ENCODE measurements at regions not wholly inside any gene's neighbourhood (a gene's known extent, or its start where the extent isn't known, plus 50 kb on each side); places are given as distances from the start of the nearest gene placed in this dataset.
"Not testable (repeated sequence)": the region's sequence is repeated elsewhere in the genome, so short reads cannot be mapped to it uniquely, and the experiment has no call there.

DNA sequence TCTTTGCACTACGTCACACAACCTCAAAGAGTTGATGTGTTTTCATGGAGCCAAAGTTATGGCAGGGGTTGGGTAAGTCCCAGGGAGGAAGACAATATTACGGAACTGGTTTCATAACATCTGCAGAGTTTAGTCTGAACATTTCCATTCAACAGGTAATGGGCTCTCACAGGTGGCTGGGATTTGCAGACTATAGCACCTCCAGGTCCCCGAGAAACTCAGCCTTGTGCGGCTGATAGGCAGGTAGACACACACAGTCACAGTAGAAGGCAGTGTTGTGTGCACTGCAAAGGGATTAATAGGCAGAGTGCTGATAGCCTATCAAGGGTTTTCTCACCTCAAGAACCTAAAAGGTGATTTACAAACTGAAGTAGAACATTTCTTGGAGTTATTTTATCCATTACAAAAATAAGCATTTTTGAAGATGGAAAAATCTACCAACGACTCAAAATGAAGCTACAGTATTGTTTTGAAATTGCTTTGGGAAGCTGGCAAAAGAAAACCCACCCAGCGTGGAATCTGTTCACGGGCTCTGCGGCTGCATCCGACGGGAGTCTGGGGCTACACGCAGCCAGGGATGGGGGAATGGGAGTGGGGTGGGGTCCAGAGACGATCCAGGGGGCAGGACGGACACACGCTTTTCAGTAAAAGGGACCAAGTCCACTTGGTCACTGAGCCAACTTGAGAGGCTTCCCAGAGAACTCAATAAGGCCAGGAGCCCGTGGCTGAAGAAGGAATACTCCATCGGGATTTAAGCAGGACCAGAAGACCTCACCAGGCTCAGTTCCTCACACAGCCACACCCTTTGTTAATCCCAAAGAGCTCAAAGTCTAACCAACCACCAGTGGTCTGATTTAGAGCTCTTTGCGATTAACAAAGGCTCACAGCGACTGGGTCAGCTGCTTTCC, 82.9 kb downstream of the CHRNA1 start:
- no peak for DNase-seq (ENCODE audit: extremely low spot score)
- WGBS: 34% methylated on average over 18 of the region's 18 CpGs
- Histone ChIP-seq H3K4me3 (ENCODE audit: low read depth, low read length) (peak overlapping the region; percentile 94), H3K36me3 (ENCODE audit: insufficient read depth) (no peaks in the 10 kb centered on the region), H3K27ac (ENCODE audit: low read depth) (no peak overlapping the region), H3K4me1 (ENCODE audit: insufficient read depth) (no peaks in the 10 kb centered on the region)

DNA sequence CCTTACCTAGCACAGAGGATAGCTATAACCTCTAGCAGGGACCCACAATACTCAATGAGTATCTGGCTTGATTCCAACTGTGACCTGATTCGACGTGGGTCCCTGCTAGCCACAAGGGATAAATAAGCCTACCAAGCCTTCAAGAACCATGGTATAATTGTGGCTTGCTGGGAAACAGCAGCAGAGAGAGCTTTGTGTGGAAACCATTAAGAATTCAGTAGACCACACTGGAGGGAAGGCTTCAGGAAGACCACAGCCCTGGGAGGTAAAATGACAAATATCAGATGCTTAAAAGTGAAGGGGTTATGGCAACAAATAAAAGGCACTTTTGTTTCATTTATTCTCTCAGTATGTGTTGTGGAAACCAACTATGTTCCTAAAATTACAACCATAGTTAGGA, 82.6 kb upstream of the WIPF1 start:
- no peak for DNase-seq (ENCODE audit: extremely low spot score)
- no peak overlapping the region for H3K27ac ChIP-seq (ENCODE audit: low read depth)
- 57% methylated on average over 2 of the region's 2 CpGs for WGBS
- H3K36me3 ChIP-seq (ENCODE audit: insufficient read depth): peaks cover 2% of the 10 kb centered on the region
- no peaks in the 10 kb centered on the region for H3K4me1 ChIP-seq (ENCODE audit: insufficient read depth)
- H3K4me3 ChIP-seq (ENCODE audit: low read depth, low read length): no peak overlapping the region

DNA sequence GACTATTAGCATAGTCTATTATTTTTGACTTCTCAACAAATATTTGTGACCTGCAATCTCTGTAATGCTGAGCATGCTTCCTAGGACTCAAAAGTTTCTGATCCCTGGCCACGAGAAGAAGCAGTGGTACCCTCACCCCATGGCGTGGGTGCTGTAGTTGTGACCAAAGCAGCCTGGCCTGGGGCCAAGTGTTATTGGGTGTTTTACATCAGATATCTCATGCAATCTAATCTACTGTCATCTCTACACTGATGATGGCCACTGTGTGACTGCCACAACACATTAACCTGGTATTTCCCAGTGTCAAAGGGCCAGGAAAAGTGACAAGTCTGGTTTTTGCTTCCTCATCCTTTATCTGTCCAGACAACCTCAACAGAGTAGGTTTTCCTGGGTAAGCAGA, 80.8 kb upstream of the WIPF1 start:
- Histone ChIP-seq H3K27ac (ENCODE audit: low read depth) (no peak overlapping the region), H3K4me3 (ENCODE audit: low read depth, low read length) (no peak overlapping the region), H3K36me3 (ENCODE audit: insufficient read depth) (peaks cover 2% of the 10 kb centered on the region), H3K4me1 (ENCODE audit: insufficient read depth) (no peaks in the 10 kb centered on the region)
- WGBS: 86% methylated on average over 2 of the region's 2 CpGs
- DNase-seq (ENCODE audit: extremely low spot score): no peak

DNA sequence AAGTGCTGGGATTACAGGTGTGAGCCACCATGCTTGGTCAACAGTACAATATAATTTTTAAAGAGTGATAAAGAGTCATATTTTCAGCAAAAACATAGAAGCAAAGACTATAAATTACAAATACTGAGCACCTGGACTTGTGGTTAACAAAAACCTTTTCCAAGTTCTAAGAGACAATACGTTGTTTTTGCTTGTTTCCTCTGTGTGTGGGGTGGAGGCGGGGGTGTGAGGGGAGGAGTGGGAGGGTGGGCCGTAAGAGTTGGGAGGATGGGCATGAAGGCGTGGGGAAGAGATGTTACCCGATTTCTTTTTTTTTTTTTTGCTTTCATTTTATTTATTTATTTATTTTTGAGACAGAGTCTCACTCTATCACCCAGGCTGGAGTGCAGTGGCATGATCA, 78.0 kb upstream of the WIPF1 start:
- no peak overlapping the region for H3K27ac ChIP-seq (ENCODE audit: low read depth)
- no peak for DNase-seq (ENCODE audit: extremely low spot score)
- H3K4me1 ChIP-seq (ENCODE audit: insufficient read depth): no peaks in the 10 kb centered on the region
- 88% methylated on average over 5 of the region's 5 CpGs for WGBS
- H3K4me3 ChIP-seq (ENCODE audit: low read depth, low read length): no peak overlapping the region
- H3K36me3 ChIP-seq (ENCODE audit: insufficient read depth): peaks cover 2% of the 10 kb centered on the region

DNA sequence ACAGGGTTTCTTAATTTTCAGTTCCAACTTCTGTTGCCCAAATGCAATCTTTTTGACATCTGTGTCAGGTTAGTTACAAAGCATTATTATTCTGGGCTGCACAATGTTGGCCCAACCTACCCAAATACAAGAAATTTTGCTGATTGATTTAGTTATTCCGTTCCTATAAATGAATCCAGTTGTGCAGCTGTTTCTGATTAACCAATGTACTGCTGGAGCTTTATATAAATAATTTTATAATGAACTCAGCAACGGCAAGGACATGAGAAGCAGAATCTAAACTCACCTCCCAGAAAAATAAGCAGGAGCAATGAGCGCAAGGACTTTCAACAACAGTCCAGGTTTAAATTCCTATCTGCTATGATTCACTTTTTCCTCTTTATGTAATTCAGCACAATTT, 76.3 kb upstream of the WIPF1 start:
- 68% methylated on average over 3 of the region's 3 CpGs for WGBS
- no peak for DNase-seq (ENCODE audit: extremely low spot score)
- no peak overlapping the region for H3K27ac ChIP-seq (ENCODE audit: low read depth)
- H3K4me3 ChIP-seq (ENCODE audit: low read depth, low read length): no peak overlapping the region
- no peaks in the 10 kb centered on the region for H3K4me1 ChIP-seq (ENCODE audit: insufficient read depth)
- H3K36me3 ChIP-seq (ENCODE audit: insufficient read depth): peaks cover 2% of the 10 kb centered on the region

DNA sequence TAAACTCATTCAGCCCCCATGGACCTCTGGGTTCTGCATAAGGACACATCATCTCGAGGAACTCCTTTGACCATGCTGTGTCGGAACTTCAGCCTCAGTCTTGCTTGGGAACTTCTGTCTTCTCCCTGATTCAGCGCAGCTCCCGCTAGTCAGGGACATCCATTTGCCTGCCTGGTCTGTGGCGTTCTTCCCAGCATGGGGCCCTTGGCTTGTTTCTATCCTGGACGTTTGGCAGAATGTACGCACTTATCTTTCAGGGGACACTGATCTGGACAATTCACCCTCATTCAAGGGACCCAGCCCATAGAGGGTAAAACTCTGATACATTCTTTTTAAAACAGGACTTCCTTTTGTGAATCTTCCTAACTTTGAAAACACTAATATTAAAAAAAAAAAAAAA, 75.8 kb upstream of the WIPF1 start:
- 85% methylated on average over 7 of the region's 7 CpGs for WGBS
- Histone ChIP-seq H3K36me3 (ENCODE audit: insufficient read depth) (peaks cover 2% of the 10 kb centered on the region), H3K27ac (ENCODE audit: low read depth) (no peak overlapping the region), H3K4me3 (ENCODE audit: low read depth, low read length) (no peak overlapping the region), H3K4me1 (ENCODE audit: insufficient read depth) (no peaks in the 10 kb centered on the region)
- DNase-seq (ENCODE audit: extremely low spot score): no peak

DNA sequence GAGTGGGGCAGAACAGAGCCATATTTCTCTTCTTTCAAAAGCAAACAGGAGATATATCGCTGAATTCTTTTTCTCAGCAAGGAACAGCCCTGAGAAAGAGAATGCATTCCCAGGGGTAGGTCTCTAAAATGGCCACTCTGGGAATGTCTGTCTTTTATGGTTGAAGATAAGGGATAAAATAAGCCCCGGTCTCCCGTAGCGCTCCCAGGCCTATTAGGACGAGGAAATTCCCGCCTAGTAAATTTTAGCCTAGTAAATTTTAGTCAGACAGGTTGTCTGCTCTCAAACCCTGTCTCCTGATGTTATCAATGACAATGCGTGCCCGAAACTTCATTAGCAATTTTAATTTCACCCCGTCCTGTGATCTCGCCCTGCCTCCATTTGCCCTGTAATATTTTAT, 73.9 kb upstream of the WIPF1 start:
- H3K36me3 ChIP-seq (ENCODE audit: insufficient read depth); H3K27ac ChIP-seq (ENCODE audit: low read depth); H3K4me3 ChIP-seq (ENCODE audit: low read depth, low read length); H3K4me1 ChIP-seq (ENCODE audit: insufficient read depth); DNase-seq (ENCODE audit: extremely low spot score): not testable (repeated sequence)
- 97% methylated on average over 10 of the region's 10 CpGs for WGBS

DNA sequence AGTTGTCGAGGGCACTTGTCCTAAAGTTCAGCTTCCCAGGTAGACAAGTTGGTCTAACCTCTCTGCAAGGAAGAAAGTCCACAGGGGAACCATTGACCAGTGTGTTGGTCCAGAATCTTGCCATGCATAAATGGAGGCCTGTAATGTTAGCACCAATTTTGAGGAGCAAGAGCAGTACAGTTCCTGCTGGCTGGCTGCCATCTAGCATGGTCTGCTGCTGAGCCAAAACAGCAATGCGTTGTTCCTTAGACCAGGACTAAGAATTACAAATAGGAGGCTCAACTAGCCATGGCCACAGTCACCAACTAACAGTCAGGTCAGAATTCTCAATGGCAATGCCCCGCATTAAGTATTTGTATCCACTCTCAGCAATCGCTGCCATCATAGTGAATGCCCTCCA, 72.8 kb upstream of the WIPF1 start:
- no peak for DNase-seq (ENCODE audit: extremely low spot score)
- Histone ChIP-seq H3K36me3 (ENCODE audit: insufficient read depth) (peaks cover 2% of the 10 kb centered on the region), H3K27ac (ENCODE audit: low read depth) (no peak overlapping the region), H3K4me3 (ENCODE audit: low read depth, low read length) (no peak overlapping the region), H3K4me1 (ENCODE audit: insufficient read depth) (no peaks in the 10 kb centered on the region)
- 80% methylated on average over 4 of the region's 4 CpGs for WGBS

DNA sequence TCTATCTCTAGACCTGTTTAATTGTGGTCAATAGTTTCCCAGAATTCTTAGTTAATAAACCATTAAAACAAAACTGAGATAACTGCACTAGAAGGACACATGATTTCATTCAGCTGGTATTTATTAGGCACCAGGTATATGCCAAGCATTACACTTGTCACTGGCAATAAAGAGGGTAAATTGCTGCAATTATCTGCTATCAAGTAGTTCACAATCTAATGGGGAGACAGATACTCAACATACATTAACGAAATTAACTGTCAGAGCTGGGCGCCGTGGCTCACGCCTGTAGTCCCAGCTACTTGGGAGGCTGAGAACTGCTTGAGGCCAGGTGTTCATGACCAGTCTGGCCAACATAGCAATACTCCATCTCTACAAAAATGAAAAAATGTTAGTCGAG, 71.7 kb upstream of the WIPF1 start:
- Histone ChIP-seq H3K27ac (ENCODE audit: low read depth) (no peak overlapping the region), H3K4me3 (ENCODE audit: low read depth, low read length) (no peak overlapping the region), H3K36me3 (ENCODE audit: insufficient read depth) (no peaks in the 10 kb centered on the region), H3K4me1 (ENCODE audit: insufficient read depth) (no peaks in the 10 kb centered on the region)
- 96% methylated on average over 5 of the region's 5 CpGs for WGBS
- DNase-seq (ENCODE audit: extremely low spot score): no peak

DNA sequence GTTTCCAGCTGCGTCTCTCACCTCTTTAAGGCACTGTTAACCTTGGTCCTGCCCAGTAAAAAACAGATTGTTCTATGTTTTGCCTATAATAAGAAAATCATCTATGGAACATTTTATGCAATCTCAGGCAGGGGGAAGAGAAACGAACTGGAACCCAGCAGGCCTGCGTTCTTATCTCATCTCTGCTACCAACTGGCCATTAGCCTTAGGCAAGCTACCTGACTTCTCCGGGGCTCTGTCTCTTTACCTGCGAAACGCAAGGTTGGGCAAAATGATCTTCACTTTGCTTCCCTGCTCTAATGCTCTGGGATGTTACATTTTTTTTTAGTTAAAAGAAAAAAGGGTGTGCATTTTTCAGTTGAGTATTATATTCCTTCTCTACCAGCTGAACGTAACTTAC, 70.5 kb upstream of the WIPF1 start:
- 85% methylated on average over 7 of the region's 7 CpGs for WGBS
- no peaks in the 10 kb centered on the region for H3K4me1 ChIP-seq (ENCODE audit: insufficient read depth)

DNA sequence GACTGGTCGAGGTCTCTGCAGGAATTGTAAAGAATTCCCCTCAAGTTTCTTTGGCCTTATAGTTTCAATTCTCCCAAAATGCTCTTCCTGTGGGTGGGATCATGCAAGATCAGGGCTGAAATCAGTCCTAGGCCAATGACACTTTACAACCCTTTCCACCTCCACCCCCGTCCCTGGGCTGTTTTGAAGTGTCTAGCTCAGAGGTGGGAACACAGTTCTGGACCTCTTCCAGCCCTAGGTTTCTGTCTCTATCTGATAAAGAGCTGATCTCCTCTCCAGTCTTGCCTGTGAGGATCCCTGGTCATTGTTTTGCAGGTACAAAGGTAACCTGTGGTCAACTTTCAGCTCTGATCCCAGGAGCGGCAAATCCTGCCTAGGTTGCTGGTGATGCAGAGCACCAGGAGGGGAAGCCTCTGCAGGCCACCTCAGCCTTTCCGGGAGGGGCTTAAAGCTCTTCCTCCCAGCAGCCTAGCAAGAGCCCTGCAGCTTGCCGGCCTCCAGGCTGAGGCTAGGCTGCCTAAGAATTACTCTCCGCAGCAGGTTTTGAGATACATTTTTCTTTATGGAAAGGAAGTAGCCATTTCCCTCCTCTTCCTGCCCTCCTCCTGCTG, 69.8 kb upstream of the WIPF1 start:
- peak overlapping the region; percentile 28 for H3K27ac ChIP-seq (ENCODE audit: low read depth)
- DNase-seq (ENCODE audit: extremely low spot score): no peak
- no peaks in the 10 kb centered on the region for H3K4me1 ChIP-seq (ENCODE audit: insufficient read depth)
- H3K4me3 ChIP-seq (ENCODE audit: low read depth, low read length): no peak overlapping the region
- WGBS: 48% methylated on average over 6 of the region's 6 CpGs
- H3K36me3 ChIP-seq (ENCODE audit: insufficient read depth): no peaks in the 10 kb centered on the region

More for the DNA sequence above, 70.5 kb upstream of the WIPF1 start:
- H3K27ac ChIP-seq (ENCODE audit: low read depth): no peak overlapping the region
- DNase-seq (ENCODE audit: extremely low spot score): no peak
- H3K4me3 ChIP-seq (ENCODE audit: low read depth, low read length): no peak overlapping the region
- no peaks in the 10 kb centered on the region for H3K36me3 ChIP-seq (ENCODE audit: insufficient read depth)

DNA sequence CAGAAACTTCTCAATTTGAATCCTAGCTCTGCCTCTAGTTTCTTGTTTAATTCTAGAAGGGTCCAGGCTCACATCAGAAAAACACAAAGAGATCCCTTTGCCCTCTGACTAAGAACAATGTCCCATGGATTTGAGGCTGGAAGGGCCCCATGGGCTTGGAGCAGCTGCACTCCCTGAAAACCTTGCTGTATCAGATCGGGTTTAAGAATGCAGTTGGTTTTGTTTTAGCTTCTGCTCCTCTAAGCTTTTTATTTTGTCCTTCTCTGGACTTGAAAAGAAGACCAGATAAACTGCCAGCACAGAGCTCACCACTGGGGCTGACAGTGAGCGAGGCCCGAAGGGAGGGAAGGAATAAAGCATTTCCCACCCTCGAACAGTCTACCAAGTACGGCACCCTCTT, 69.2 kb upstream of the WIPF1 start:
- 36% methylated on average over 5 of the region's 5 CpGs for WGBS
- peak overlapping the region; percentile 28 for H3K27ac ChIP-seq (ENCODE audit: low read depth)
- no peaks in the 10 kb centered on the region for H3K36me3 ChIP-seq (ENCODE audit: insufficient read depth)
- no peak overlapping the region for H3K4me3 ChIP-seq (ENCODE audit: low read depth, low read length)
- DNase-seq (ENCODE audit: extremely low spot score): no peak
- H3K4me1 ChIP-seq (ENCODE audit: insufficient read depth): no peaks in the 10 kb centered on the region

DNA sequence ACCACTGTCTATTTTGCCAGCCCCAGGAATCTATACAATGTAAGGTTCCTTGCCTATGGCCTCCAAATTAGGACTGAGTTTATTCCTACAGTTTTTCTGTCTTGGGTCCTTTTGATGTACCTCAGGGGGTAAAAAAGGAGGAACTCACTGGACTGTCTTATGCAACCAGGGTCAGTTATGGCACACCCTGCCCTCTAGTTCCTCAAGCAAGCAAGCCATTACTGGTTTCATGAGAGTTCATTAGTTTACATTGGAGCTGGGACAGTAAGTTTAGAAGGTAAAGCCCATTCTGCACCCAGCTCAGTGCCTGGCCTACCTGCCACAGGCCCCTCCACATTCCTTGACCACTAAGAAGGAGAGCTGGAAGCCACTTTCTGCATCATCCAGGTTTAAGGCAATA, 68.7 kb upstream of the WIPF1 start:
- DNase-seq (ENCODE audit: extremely low spot score): no peak
- Histone ChIP-seq H3K36me3 (ENCODE audit: insufficient read depth) (no peaks in the 10 kb centered on the region), H3K4me1 (ENCODE audit: insufficient read depth) (no peaks in the 10 kb centered on the region), H3K27ac (ENCODE audit: low read depth) (no peak overlapping the region), H3K4me3 (ENCODE audit: low read depth, low read length) (no peak overlapping the region)

DNA sequence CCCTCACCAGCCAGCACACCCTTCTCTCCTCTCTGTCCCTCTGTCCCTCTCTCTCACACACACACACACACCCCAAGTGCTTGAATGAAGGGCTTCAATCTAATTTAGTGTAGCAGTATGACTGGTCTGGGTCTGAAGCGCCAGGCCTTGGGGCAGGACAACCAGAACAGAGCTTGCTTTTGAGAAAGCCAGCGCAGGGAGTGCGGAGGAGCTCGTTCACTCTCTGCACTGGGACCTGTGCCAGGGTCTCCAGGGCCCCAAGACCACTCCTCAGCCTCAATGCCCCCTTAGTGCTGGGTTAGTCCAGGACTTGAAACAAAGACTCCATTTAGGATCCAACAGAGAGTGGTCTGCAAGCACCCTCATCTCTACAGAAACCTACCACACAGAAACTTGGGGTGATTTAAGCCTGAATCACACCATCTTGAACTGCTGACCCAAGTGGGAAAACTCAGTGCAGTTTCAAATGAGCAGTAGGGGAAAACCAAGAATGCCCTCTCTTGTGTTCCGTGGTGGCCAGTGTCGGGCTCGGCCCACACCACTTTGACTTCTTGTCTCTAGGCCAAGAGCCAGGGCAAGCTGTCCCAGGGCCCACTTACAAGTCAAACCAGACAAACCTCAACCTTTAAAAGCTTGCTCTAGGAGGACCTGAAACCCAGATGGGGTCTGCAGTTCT, 66.6 kb upstream of the WIPF1 start:
- DNase-seq (ENCODE audit: extremely low spot score): no peak
- WGBS: 89% methylated on average over 7 of the region's 7 CpGs
- Histone ChIP-seq H3K4me1 (ENCODE audit: insufficient read depth) (no peaks in the 10 kb centered on the region), H3K4me3 (ENCODE audit: low read depth, low read length) (no peak overlapping the region), H3K27ac (ENCODE audit: low read depth) (no peak overlapping the region), H3K36me3 (ENCODE audit: insufficient read depth) (no peaks in the 10 kb centered on the region)
